Endothelial cell of umbilical vein (primary cell): ENCODE measurements at regions not wholly inside any gene's neighbourhood (a gene's known extent, or its start where the extent isn't known, plus 50 kb on each side); places are given as distances from the start of the nearest gene placed in this dataset.

Source experiments
- EZH2 ChIP-seq: IDR thresholded peaks from 2 replicates; pipeline ENCODE4 v1.6.1; 2012; ENCODE audit warnings: borderline replicate concordance, low read depth, mild to moderate bottlenecking, moderate library complexity, low read length, inconsistent platforms; ENCODE audit not compliant: severe bottlenecking
- FOS ChIP-seq: IDR thresholded peaks from 2 replicates; pipeline ENCODE4 v1.6.1; 2011; ENCODE audit warnings: mild to moderate bottlenecking, low read length, moderate library complexity, borderline replicate concordance; ENCODE audit not compliant: insufficient read depth
- GATA2 ChIP-seq: IDR thresholded peaks from 2 replicates; pipeline ENCODE4 v1.7.0; 2011; ENCODE audit warnings: low read depth, mild to moderate bottlenecking, moderate library complexity, mixed read lengths, low read length; ENCODE audit not compliant: insufficient read length, insufficient read depth
- JUN ChIP-seq: IDR thresholded peaks from 2 replicates; pipeline ENCODE4 v1.6.1; 2011; ENCODE audit warnings: borderline replicate concordance, low read depth; ENCODE audit not compliant: insufficient read length, insufficient read depth
- MYC ChIP-seq: IDR thresholded peaks from one replicate; pipeline ENCODE4 v1.6.1; 2011; ENCODE audit warnings: mild to moderate bottlenecking, low read depth, low read length
- POLR2A ChIP-seq: IDR thresholded peaks from 2 replicates; pipeline ENCODE4 v1.6.1; 2012; ENCODE audit warnings: low read depth, mild to moderate bottlenecking, control low read depth, low read length
- POLR2AphosphoS5 ChIP-seq: IDR thresholded peaks from 2 replicates; pipeline ENCODE4 v1.6.1; 2012; ENCODE audit warnings: low read depth, mild to moderate bottlenecking, control low read depth, low read length, moderate library complexity; ENCODE audit not compliant: insufficient read depth
- TF ChIP-seq, protein P1 (sequence below), 2 donors: IDR thresholded peaks; 1 replicate in 1 of 2; 2 replicates in 1 of 2; pipeline ENCODE4 v1.5.1; 2011; ENCODE audit warnings: low read length in 2 of 2, mild to moderate bottlenecking in 2 of 2, moderate library complexity in 2 of 2, control low read depth in 1 of 2, inconsistent platforms in 1 of 2, low read depth in 1 of 2; ENCODE audit not compliant: insufficient read depth in 1 of 2; ENCODE audit errors: extremely low read depth in 1 of 2
- TF ChIP-seq, protein P2 (sequence below): IDR thresholded peaks from 2 replicates; pipeline ENCODE4 v1.6.1; 2011; ENCODE audit not compliant: insufficient read depth, insufficient read length

DNA sequence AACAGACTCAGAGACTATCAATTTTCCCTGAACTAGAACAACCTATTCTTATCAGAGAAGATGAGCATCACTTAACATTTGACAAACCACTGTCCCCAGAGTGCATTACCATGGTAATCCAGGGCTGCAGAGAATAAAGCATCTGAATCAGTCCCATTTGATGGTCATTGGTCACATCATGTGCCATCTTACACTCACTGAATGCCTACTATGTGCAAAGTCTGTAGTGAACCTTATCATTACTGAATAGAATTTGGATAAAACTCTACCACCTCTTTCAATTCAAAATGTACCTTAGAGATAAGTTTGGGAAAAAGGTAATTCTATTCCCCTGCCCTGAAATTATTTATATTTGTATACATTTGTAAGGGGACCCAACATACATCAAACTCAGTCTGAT, 156.4 kb upstream of the TRPC7 start:
- TF ChIP-seq, protein P1, sequence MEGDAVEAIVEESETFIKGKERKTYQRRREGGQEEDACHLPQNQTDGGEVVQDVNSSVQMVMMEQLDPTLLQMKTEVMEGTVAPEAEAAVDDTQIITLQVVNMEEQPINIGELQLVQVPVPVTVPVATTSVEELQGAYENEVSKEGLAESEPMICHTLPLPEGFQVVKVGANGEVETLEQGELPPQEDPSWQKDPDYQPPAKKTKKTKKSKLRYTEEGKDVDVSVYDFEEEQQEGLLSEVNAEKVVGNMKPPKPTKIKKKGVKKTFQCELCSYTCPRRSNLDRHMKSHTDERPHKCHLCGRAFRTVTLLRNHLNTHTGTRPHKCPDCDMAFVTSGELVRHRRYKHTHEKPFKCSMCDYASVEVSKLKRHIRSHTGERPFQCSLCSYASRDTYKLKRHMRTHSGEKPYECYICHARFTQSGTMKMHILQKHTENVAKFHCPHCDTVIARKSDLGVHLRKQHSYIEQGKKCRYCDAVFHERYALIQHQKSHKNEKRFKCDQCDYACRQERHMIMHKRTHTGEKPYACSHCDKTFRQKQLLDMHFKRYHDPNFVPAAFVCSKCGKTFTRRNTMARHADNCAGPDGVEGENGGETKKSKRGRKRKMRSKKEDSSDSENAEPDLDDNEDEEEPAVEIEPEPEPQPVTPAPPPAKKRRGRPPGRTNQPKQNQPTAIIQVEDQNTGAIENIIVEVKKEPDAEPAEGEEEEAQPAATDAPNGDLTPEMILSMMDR (IDR thresholded peaks at IDR 0.05; ENCODE audit: extremely low read depth in 1 of 2, insufficient read depth in 1 of 2, low read depth in 1 of 2, low read length in 2 of 2) = no peak
- no peak for TF ChIP-seq POLR2AphosphoS5
- TF ChIP-seq POLR2A = no peak
- no peak for TF ChIP-seq EZH2
- TF ChIP-seq, protein P2, sequence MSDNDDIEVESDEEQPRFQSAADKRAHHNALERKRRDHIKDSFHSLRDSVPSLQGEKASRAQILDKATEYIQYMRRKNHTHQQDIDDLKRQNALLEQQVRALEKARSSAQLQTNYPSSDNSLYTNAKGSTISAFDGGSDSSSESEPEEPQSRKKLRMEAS = no peak
- TF ChIP-seq JUN = no peak
- no peak for TF ChIP-seq MYC
- TF ChIP-seq FOS = no peak
- no peak for TF ChIP-seq GATA2
